ENCODE measurements at regions not wholly inside any gene's neighbourhood (a gene's known extent, or its start where the extent isn't known, plus 50 kb on each side); places are given as distances from the start of the nearest gene placed in this dataset.

GRCh38 chr3:30129765-30130164 is 476.6 kb upstream of the TGFBR2 start:
- Histone ChIP-seq H3K9me3 (no peaks in the 10 kb centered on the region), H3K36me3 (no peaks in the 10 kb centered on the region), H3K4me3 (ENCODE audit: low read depth in 1 of 2, low read length in 1 of 2) (no peak overlapping the region), H3K27me3 (no peaks in the 10 kb centered on the region), H3K27ac (no peak overlapping the region), H3K4me1 (ENCODE audit: control insufficient read depth in 1 of 2, insufficient read depth in 1 of 2, low read depth in 1 of 2, low read length in 1 of 2) (no peaks in the 10 kb centered on the region)
- TF ChIP-seq CTCF (IDR thresholded peaks at IDR 0.05) = no peak

GRCh38 chr3:30130391-30130790 is 476.0 kb upstream of the TGFBR2 start:
- Histone ChIP-seq H3K36me3 (no peaks in the 10 kb centered on the region), H3K4me1 (ENCODE audit: control insufficient read depth in 1 of 2, insufficient read depth in 1 of 2, low read depth in 1 of 2, low read length in 1 of 2) (no peaks in the 10 kb centered on the region), H3K4me3 (ENCODE audit: low read depth in 1 of 2, low read length in 1 of 2) (no peak overlapping the region), H3K27me3 (no peaks in the 10 kb centered on the region), H3K9me3 (no peaks in the 10 kb centered on the region), H3K27ac (no peak overlapping the region)
- no peak for TF ChIP-seq CTCF (IDR thresholded peaks at IDR 0.05)

- H3K27me3 ChIP-seq = no peaks in the 10 kb centered on the region
- TF ChIP-seq CTCF (IDR thresholded peaks at IDR 0.05) = no peak
- H3K4me1 ChIP-seq (ENCODE audit: control insufficient read depth in 1 of 2, insufficient read depth in 1 of 2, low read depth in 1 of 2, low read length in 1 of 2) = no peaks in the 10 kb centered on the region
- H3K27ac ChIP-seq = no peak overlapping the region
- no peak overlapping the region for H3K4me3 ChIP-seq (ENCODE audit: low read depth in 1 of 2, low read length in 1 of 2)
- H3K9me3 ChIP-seq = no peaks in the 10 kb centered on the region
- no peaks in the 10 kb centered on the region for H3K36me3 ChIP-seq
Observed at GRCh38 chr3:30131191-30131590, 475.2 kb upstream of the TGFBR2 start.

GRCh38 chr3:30135190-30135589 is 471.2 kb upstream of the TGFBR2 start:
- Histone ChIP-seq H3K36me3 (no peaks in the 10 kb centered on the region), H3K27ac (no peak overlapping the region), H3K4me1 (ENCODE audit: control insufficient read depth in 1 of 2, insufficient read depth in 1 of 2, low read depth in 1 of 2, low read length in 1 of 2) (no peaks in the 10 kb centered on the region), H3K9me3 (no peaks in the 10 kb centered on the region), H3K4me3 (ENCODE audit: low read depth in 1 of 2, low read length in 1 of 2) (no peak overlapping the region), H3K27me3 (no peaks in the 10 kb centered on the region)
- TF ChIP-seq CTCF (IDR thresholded peaks at IDR 0.05) = no peak

GRCh38 chr3:30139283-30139682 is 467.1 kb upstream of the TGFBR2 start:
- Histone ChIP-seq H3K36me3 (no peaks in the 10 kb centered on the region), H3K4me3 (ENCODE audit: low read depth in 1 of 2, low read length in 1 of 2) (no peak overlapping the region), H3K27me3 (no peaks in the 10 kb centered on the region), H3K9me3 (no peaks in the 10 kb centered on the region), H3K27ac (no peak overlapping the region), H3K4me1 (ENCODE audit: control insufficient read depth in 1 of 2, insufficient read depth in 1 of 2, low read depth in 1 of 2, low read length in 1 of 2) (no peaks in the 10 kb centered on the region)
- no peak for TF ChIP-seq CTCF (IDR thresholded peaks at IDR 0.05)
